ENCODE measurements at regions not wholly inside any gene's neighbourhood (a gene's known extent, or its start where the extent isn't known, plus 50 kb on each side); places are given as distances from the start of the nearest gene placed in this dataset.

DNA sequence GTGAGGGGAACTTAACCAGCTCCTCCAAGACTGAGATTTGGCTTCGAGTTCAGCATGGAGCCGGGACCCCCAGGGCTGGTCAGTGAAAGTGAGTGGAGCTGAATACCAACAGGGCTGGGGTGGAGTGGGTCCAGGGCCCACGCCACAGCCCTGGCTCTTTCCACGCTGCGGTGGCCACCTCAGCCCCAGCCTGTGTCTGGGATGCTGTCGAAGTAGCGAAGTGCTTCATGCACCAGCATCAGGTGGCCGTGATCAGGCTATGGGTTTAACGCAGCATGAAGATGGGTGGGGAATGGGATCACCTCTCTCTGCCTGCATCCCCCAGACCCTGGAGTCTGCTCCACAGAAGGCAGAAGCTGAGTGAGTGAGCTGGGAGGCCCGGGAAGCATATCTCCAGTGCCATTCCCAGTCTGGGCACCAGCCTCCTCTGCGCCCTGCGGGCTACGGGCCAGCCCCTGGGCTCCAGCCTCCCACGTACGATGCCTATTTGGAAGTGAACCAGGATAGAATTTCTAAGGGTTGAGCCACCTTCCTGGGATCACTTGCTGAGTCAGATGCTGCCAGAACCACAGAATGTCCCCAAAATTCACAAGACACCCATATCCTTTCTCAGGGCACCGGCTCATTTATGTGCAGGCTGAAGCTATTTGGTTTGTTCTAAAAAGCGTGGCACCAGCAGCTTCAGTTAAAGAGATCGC is 131.1 kb upstream of the CHST15 start:
- TF ChIP-seq, protein P1, sequence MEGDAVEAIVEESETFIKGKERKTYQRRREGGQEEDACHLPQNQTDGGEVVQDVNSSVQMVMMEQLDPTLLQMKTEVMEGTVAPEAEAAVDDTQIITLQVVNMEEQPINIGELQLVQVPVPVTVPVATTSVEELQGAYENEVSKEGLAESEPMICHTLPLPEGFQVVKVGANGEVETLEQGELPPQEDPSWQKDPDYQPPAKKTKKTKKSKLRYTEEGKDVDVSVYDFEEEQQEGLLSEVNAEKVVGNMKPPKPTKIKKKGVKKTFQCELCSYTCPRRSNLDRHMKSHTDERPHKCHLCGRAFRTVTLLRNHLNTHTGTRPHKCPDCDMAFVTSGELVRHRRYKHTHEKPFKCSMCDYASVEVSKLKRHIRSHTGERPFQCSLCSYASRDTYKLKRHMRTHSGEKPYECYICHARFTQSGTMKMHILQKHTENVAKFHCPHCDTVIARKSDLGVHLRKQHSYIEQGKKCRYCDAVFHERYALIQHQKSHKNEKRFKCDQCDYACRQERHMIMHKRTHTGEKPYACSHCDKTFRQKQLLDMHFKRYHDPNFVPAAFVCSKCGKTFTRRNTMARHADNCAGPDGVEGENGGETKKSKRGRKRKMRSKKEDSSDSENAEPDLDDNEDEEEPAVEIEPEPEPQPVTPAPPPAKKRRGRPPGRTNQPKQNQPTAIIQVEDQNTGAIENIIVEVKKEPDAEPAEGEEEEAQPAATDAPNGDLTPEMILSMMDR (conservative IDR thresholded peaks at IDR 0.05; ENCODE audit: low read length): no peak
- TF ChIP-seq EZH2phosphoT487 (IDR thresholded peaks at IDR 0.05; ENCODE audit: borderline replicate concordance, low read depth, low read length): no peak
